T-helper 1 cell treated with Interleukin-12 subunit alpha and Interleukin-12 subunit beta and Interleukin-4 antibody, amounts not matched to agents 30 ng/mL and 1 ng/mL, for 36 hours (primary cell): ENCODE measurements at regions not wholly inside any gene's neighbourhood (a gene's known extent, or its start where the extent isn't known, plus 50 kb on each side); places are given as distances from the start of the nearest gene placed in this dataset.
"Not testable (repeated sequence)": the region's sequence is repeated elsewhere in the genome, so short reads cannot be mapped to it uniquely, and the experiment has no call there.

Experiments used
- intact Hi-C: fragments of 100-400 bp; cut with micrococcal nuclease; formaldehyde crosslinking; loops from one replicate; pipeline ENCODE4 v1.15.1; 2024

- intact Hi-C loops = no loop called here
These were observed 313.2 kb downstream of the HIVEP2 start for GRCh38 chr6:142631517-142632385.

GRCh38 chr6:142633317-142633716, 311.7 kb downstream of the HIVEP2 start:
- intact Hi-C loops = no loop called here

GRCh38 chr6:142635130-142635529, 309.8 kb downstream of the HIVEP2 start:
- intact Hi-C loops = no loop called here

- intact Hi-C loops = no loop called here
These were observed 307.2 kb downstream of the HIVEP2 start for GRCh38 chr6:142637624-142638351.

- intact Hi-C loops = no loop called here
These were observed 302.3 kb downstream of the HIVEP2 start for GRCh38 chr6:142642651-142643050.

GRCh38 chr6:142644866-142645265, 300.1 kb downstream of the HIVEP2 start:
- intact Hi-C loops = no loop called here

GRCh38 chr6:142645663-142646062, 299.3 kb downstream of the HIVEP2 start:
- intact Hi-C loops = no loop called here

- intact Hi-C loops = no loop called here
These were observed 297.4 kb downstream of the HIVEP2 start for GRCh38 chr6:142647449-142648035.

- intact Hi-C loops = no loop called here
These were observed 296.9 kb downstream of the HIVEP2 start for GRCh38 chr6:142648036-142648451.

GRCh38 chr6:142648526-142648925, 296.4 kb downstream of the HIVEP2 start:
- intact Hi-C loops = no loop called here

GRCh38 chr6:142649438-142650234, 295.3 kb downstream of the HIVEP2 start:
- intact Hi-C loops = not testable (repeated sequence)

- intact Hi-C loops = no loop called here
These were observed 293.6 kb downstream of the HIVEP2 start for GRCh38 chr6:142651384-142651783.

GRCh38 chr6:142653710-142654420, 291.1 kb downstream of the HIVEP2 start:
- intact Hi-C loops = no loop called here

- intact Hi-C loops = no loop called here
These were observed 285.3 kb downstream of the HIVEP2 start for GRCh38 chr6:142659661-142660060.

GRCh38 chr6:142665393-142665792, 279.6 kb downstream of the HIVEP2 start:
- intact Hi-C loops = no loop called here

GRCh38 chr6:142666599-142667185, 278.3 kb downstream of the HIVEP2 start:
- intact Hi-C loops = no loop called here

GRCh38 chr6:142669471-142670351, 275.3 kb downstream of the HIVEP2 start:
- intact Hi-C loops = no loop called here

- intact Hi-C loops = no loop called here
These were observed 273.2 kb downstream of the HIVEP2 start for GRCh38 chr6:142671791-142672190.

GRCh38 chr6:142675517-142675916, 269.5 kb downstream of the HIVEP2 start:
- intact Hi-C loops = no loop called here
